Activated CD8-positive, alpha-beta memory T cell treated with anti-CD3 and anti-CD28 coated beads, Interleukin-2, amount 50 U/mL, for 1 hour (primary cell): ENCODE measurements at regions not wholly inside any gene's neighbourhood (a gene's known extent, or its start where the extent isn't known, plus 50 kb on each side); places are given as distances from the start of the nearest gene placed in this dataset.

Experiments used
- DNase-seq: peaks from one replicate; pipeline ENCODE4 v3.0.0-alpha.2; 2020; ENCODE audit errors: extremely low read depth

DNA sequence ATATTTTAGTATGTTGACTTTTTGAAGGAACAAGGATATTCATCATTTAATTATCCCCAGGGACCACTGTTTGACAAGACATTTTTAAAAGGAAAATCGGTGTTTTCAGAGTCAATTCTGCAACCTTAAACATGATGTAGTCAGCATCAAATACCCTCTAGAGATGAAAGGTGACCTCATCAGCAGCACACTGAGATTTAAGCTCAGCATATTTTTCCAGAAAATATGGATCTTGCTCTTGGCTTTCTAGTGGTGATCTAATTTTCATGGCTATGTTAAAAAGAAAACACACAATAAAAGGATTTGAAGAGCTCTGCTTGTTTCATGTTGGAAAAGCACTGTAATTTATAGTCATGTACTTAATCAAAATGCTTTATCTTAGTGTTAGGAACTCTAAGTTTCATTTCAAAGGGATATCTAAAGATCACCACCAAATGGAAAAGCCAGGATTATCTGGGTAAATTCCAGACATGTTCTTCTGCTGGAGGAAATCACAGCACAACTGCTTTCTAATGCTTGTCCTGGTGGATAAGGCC lies 487.2 kb downstream of the ENC1 start:
- DNase-seq = no peak

DNA sequence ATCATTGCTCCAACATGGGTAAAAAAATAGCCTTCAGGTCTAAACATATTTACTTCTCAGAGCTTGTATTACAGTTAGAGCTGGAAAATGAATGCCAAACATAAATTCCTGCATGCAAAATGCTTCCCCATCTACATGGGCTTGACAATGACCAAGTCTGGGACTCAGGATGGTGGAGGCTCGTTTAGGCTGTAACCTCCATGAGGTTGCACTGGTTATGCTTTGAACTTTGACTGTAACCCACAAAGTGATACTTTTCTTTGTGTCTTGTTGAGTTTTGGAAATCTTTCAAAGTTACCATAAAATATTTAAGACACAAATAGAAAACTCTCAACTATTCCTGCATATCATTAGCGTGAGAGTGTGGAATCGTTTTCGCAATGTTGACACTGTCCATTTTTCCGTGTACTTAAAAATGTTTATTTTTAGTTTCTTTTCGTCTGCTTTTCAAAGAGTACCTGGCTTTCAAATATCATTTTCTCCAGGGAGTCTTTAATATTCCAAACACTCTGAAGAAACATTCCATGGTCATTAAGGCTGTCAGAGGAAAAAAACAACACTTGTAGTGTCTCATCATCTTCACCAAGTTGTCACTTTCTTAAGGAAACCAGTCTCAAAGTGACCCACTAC lies 487.8 kb downstream of the ENC1 start:
- no peak for DNase-seq

DNA sequence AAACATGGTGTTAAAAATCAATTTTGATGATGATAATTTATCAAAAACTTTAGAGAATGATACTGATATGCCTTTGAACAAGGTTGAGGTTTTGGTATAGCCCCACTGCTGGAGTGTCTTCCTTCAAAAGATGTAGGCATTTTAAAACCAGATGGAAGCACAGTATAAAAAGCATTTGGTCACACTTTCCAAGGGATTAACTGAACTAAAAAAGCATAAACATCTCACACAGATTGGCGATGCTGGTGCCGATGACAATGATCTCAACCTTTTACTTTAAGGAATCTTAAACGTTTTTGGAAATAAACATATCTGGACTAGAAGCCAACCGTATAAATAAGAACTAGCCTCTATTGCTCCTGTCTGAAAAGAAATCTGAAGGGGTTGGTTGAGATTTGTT lies 488.4 kb downstream of the ENC1 start:
- DNase-seq = no peak

DNA sequence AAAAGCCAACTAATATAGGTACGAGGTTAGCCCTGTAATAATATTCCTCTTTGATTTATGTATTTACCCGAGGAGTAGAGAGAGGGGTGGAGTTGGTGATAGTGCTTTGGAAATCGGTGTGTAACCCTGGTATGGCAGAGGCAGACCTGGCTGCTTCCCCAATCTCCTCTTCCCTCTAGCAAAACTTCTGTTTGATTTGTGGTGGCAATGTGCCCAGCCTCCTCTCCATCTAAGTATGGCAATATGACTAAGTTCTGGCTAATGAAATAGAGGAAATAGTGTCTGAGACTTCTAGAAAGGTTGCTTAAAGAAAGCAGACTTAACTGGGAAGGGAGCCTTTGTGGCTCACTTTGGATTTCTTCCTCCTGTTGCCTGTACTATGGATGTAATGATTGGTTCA lies 491.1 kb downstream of the ENC1 start:
- DNase-seq = no peak

DNA sequence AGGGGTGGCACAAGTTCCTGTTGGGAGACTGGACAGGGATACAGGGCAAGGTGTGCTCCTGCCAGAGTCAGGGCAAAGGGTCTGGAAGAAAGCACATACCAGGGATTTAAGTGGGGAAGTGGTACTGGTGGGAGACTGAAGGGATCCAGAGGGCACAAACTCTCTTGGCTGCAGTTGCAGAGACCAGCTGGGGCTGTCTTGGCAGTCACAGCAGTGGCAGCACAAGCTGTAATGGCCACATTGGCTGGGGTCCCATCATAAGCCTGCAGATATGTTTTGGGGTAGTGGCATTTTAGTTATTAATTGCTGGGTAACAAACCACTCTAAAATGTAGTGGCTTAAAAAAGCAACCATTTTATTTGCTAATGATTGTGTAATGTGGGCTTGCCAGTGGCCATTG lies 492.2 kb downstream of the ENC1 start:
- DNase-seq = no peak

DNA sequence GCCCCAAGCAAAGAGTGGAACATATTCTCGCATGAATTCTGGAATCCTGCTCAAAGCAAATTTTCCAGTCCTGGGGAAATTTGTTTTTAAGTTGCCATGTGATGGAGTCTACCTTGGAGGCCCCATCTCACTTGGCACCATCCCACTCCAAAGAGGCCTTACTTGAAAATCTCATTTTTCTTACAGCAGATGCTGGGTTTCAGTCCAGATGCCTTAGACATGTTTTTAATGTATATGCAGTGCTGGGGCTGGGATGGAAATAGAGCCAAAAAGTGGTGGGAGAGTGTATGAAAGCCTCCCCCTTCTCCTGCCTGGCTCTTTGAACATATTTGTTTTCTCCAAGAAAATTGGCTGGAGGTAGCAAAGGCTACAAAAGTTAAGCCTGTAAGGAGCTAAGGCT lies 493.7 kb downstream of the ENC1 start:
- no peak for DNase-seq

DNA sequence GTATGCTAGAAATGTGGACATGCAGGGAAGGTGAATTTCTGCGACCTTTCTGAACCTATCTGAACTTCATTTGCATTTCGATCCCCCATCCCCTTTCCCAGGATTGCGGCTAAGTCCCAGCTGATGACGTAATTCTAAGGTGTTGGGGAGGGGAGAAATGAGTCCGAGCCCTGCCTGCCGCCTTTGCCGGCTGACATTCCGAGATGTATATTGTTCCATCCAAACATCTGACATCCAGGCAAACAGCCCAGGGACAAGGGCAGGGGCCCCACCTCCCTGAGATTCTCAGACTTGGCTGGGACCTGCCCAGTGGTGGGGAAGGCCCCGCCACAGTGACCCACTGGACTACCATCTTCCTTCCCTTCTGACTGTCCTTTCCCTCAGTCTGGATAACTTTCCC lies 494.6 kb downstream of the ENC1 start:
- DNase-seq = no peak

DNA sequence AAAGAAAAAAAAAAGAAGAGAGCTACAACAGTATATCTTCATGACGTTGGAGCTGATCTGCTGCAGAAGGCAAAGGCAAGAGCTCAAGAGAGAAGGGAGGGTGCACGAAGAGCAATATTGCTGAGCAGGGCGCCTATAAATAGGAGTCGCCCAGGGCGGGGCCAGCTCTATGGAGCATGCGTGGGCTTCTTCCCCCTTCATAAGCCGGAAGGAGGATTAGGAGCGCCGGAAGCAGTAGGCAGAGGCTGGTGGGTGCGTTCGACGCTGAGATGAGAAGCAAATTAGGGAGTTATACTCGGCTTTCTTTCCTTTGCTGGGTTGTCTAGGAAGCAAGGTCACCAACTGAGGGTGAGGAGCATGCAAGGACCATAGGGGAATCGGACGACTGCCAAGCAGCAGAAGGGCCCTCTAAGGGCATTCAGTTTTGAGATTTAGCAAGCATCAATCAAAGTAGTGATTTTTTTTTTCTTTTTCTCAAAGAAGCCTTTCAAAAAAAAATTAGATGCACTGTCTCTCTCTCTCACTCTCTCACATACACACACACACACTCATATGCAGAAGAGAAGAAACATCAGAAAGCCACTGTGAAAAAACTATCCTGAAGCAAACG lies 496.7 kb downstream of the ENC1 start:
- DNase-seq = no peak

DNA sequence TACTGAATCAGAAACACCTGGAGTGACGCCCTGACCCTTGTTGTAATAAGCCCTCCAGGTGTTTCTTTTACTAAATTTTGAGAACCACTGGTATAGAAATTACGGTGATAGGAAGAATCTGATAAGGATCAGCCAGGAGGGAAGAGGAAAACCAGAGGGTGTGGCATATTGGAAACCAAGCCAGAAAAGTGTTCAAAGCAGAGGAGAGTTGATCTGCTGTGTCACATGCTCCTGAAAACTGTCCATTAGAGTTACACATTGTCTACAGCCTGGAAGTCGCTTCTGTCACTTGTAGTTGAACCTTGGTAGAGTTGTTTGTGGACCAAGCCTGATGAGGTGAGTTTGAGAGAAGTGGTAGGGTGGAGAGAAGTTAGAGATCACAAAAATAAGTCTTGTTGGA lies 497.4 kb downstream of the ENC1 start:
- no peak for DNase-seq

DNA sequence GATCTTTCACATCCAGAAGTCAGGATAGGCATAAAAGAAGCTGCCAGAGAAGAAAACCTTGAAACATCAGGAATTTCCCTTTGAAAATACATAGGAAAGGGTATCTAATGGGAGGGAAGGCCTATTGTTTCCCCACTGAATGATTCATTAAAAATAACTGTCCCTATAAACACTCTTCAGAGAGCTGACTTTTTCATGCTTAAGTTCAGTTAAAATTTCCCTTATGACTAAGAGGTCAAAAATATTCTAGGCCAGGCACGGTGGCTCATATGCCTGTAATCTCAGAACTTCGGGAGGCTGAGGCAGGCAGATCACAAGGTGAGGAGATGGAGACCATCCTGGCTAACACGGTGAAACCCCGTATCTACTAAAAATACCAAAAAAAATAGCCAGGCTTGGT lies 499.5 kb downstream of the ENC1 start:
- no peak for DNase-seq

DNA sequence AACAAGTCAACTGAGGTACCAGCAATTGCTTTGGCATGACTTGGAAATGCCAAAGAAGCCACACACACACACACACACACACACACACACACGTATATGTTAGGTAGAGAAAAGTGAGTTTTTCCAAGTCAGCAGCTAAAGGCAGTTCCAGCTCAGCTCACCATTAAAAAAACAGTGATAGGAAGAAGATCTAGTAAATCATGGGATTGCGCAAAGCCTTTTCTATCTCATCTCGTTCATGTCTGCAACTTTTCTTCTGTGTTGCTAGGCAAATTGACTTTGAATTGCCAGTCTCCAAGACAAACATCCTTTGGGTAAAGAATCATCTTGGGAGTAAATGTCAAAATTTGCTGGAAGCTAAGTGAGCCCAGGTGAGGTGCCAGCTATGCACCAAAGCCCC lies 500.1 kb downstream of the ENC1 start:
- DNase-seq = no peak

DNA sequence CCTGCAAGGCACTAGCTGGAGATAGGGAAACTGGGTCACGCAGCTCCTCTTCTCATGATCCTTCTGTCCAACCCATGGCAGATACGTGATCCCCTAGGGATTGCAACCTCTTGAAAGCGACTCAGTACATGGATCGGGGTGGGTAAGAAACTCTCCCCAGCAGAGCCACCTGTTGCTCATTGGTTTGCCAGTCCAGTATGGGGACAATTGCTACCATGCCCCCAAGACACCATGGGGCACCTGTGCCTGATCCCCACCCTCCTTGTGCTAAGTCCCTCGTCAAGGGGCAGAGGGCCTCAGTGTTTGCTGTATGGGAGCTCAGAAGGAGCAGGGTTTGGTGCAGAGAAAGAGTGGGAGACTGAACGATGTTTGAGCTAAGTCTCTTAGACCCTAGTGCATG lies 500.9 kb downstream of the ENC1 start:
- no peak for DNase-seq

DNA sequence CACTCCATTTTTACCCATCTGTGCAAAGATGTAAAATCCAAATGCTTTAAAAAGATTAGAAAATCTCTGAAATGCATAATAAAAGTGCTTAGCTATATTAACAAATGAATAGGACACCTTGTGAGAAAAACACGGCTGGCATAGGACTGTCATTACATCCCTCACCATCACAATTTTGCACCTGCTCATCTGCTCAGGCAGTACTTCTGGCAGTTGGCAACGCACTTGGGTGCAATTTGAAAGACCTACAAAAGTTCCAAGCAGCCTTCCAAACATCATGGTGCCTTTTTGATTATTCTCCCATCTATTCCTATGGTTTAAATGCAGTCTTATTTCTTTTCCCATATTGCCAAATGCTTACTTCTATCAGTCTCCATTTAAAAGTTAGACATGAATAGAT lies 501.8 kb downstream of the ENC1 start:
- no peak for DNase-seq

DNA sequence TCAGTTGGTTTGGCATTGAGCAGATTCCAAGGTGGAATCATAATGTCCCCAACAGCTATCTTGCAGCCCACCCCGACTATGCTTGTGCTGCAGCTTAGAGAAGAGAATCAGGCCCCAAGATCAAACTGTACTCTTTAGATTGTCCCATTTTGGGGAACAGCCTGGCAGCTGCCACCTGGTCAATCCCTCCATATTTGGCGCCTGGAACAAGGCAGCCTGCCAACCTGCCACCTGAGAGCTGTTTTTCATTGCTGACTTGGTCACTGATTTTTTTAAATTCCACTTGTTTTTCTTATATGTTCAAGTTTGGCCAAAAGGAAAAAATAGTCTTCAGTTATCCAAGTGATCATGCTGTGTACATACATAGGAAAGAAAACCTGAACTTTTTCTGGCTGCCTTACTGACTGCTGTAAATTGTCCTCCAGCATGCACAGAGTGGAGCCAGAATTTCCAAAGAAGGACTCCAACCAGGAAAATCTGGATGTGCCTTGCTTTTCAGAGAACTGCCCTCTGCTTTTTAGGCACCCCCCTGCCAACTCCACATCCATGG lies 504.2 kb downstream of the ENC1 start:
- no peak for DNase-seq

DNA sequence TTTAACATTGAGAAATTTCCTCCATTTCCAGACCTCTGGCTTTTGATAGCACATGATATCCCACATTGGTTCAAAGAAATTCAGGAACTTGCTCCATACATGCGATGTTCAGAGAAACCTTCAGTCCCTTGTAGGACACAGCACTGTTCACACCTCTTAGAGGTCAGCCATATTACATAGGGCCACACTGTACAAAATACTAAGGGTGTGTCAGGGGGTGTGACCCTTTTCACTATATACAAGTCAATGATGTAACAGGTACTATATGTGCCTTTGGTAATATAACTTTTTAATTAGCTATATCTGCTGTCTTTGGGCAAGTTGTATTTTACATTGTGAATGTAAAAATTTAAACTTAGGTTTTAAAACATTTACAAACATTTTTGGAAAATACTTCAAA lies 505.5 kb downstream of the ENC1 start:
- no peak for DNase-seq

DNA sequence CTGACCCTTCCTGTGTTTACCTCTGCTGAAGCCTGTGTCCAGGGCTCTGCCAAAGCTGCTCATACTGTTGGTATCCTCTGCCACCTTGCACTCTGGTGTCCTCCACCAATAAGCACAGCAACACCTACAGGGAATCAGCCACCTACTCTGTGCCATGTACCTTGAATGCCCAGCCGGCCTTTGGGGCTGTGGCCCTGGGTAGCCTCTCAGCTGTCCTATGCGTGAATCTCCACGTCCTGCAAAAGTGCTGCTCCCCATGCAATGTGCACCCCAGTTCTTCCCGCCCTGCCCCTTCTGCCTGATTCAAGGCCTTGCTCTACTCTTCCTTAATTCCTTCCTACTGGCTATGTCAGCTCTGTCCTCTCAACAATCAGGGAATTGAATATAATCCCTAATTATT lies 506.5 kb downstream of the ARHGEF28 start:
- DNase-seq = no peak

DNA sequence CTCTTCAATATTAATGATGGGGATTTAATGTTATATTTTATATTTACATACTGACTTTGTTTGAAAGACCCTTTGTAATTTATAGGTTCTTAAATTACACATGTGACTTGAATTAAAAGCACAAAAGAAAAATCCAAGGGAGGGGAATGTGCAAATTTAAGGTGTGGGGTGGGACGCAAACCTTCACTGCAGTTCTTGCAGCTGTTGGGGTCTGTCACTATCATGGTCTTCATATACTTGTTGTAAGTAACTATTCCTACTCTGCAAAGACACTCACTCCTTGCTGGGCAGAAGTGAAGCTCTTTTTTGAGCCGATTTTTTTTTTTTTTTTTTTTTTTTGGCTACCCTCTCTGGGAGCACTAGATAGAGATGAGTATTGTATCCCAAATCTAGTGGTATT lies 505.3 kb downstream of the ARHGEF28 start:
- DNase-seq = no peak

DNA sequence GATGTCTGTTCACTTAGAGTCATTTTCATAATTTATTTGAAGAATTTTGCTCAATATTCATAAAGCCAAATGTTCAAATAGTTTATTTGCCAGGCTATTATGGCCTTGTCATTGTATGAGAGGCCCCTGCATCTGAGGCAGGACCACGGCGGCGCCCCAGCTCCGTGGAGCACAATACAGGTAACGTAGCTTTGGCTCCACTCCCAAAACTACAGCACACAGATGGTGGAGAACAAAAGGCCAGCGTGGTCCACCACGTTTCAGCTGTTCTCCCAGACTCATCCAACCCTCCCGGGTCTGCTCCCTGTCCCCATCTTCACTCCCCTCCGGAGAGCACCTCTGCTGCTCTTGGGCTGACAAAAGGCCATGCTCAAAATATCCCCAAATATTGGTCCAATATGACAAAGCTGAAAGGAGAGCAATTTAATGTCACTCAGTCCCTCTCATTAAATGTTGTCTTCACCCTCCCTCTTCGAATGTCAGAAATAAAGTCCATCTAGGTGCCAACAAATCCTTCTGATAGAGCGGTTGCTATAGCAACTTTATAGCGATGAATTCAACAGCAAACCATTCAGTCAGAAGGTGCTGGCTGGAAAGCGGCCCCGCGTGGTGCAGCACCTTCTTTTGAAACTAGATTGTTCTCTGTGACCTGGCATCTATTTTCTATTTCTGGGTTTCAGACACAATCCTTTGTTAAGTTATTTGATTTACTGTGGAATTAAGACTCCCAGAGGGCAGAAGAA lies 504.3 kb downstream of the ARHGEF28 start:
- DNase-seq = no peak

DNA sequence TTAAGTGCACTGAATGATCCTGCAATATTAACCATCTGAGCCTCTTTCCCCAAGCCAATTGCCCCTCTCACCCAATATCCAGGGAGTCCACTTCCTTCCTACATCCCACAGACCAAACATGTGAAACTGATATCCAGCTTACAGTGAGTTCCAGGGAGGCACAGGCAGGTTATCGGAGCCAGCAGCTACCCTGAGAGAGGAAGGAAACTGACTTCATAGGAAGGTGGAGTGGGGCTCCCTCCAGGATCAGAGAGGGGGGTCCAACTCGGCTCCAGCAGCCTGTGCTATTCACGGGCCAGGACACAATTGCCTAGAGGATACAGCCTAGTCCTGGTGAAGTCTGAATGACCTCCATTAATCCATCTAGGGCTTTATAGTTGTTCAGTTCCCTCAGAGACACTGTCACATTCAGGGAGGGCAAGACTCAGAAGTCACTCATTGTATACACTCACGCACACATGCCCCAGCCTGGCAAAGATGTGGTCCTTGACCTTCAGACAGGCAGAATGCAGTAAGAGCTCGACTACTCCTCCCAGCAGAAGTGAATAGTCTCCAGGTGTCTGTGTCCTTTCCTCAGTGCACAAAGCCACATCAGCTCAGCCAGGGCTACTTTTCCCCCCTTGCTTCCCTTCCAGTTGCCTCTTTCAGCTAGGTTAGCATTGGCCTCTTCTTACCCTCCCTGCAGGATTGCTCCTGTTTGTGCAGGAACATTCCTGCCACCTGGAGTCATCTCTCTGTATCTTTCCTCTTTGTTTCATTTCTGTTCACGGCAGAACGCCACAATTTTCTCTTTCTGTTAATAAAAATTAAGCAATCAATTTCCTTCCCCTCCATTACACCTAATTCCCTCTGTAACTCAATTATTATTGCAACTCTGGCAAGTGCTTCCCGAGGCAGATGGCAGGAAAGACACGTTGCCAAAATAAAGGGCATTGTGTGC lies 501.7 kb downstream of the ARHGEF28 start:
- no peak for DNase-seq

DNA sequence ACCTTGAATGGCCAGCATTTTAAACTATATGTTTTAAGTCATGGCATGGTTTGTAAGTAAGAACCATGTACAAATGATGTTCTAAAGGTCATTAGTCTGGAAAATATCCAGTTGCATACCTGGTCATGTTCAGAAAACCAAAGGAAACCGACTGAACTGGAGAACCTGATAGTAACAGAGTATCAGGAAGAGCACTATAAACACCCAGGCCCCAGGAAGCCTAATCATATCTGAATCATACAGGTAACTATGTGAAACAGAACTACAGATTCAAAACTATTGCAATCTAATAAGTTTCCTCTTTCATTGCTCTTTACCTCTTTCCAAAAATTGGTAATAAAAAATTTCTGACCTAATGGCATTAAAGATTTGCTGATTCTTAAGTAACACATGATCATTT lies 500.3 kb downstream of the ARHGEF28 start:
- DNase-seq = no peak

DNA sequence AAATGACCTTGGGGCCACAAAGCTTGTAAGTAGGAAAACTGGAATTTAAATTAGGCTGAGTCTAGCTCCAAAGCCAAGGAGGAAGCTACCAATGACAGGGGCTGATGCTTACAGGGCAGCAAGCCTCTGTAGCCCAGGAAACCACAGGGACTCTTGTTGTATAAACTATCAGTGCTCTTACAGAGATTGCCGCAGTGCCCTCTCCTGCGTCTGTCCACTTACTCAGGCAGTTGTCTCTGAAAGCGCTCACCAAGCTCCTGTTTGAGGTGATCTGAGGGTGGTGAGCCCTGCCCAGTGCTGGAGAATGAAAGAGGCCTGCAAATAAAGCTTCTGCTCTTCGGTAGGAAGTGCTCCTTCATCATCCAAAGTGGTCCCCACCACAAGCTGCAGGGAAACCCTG lies 498.8 kb downstream of the ARHGEF28 start:
- DNase-seq = no peak

DNA sequence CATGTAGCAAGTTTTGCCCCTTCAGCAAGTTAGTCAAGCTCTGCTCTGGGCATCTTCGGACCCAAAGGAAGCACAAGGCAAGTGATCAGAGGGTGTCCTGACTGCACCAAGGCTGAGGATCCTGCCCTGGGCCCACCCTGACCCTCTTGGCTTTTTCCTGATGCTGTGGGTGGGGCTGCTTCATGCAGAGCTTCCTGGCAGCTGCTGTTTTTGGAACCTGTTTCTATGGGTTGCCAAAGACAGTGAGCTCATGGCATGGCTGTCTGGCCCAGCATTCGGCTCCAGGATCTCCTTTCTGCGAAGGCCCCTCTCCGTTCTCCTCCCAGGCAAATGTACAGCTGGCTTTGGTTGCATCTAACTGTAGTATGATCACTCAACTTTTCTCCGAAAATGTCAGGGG lies 497.9 kb downstream of the ARHGEF28 start:
- no peak for DNase-seq
